Left lung (tissue), 4 donors: ENCODE measurements at regions not wholly inside any gene's neighbourhood (a gene's known extent, or its start where the extent isn't known, plus 50 kb on each side); places are given as distances from the start of the nearest gene placed in this dataset.

ENCODE experiments used
- ATAC-seq: fragments of 200-7000 bp; cut with Tn5 transposase; one replicate; pipeline ENCODE4 v1.9.1; 2020; ENCODE audit warnings: moderate library complexity
- DNase-seq, 4 donors: peaks; one replicate each; pipeline ENCODE4 v3.0.0-alpha.2; 2013 to 2020
- H3K27ac ChIP-seq, 2 donors: fragments of 200-600 bp; sonication (generic) in 1 of 2; one replicate each; pipeline versions ENCODE4 v1.5.0 to v1.8.0; 2020 to 2021
- H3K27me3 ChIP-seq, 2 donors: fragments of 200-600 bp; sonication (generic) in 1 of 2; one replicate each; pipeline versions ENCODE4 v1.5.0 to v1.8.0; 2020 to 2021
- H3K36me3 ChIP-seq, 2 donors: fragments of 200-600 bp; sonication (generic) in 1 of 2; one replicate each; pipeline versions ENCODE4 v1.5.0 to v1.8.0; 2020 to 2021
- H3K4me1 ChIP-seq, 2 donors: fragments of 200-600 bp; one replicate each; pipeline ENCODE4 v1.8.0; 2021
- H3K4me3 ChIP-seq, 2 donors: fragments of 200-600 bp; sonication (generic) in 1 of 2; one replicate each; pipeline versions ENCODE4 v1.5.0 to v1.8.0; 2020 to 2021; ENCODE audit warnings: mild to moderate bottlenecking in 1 of 2
- H3K9me3 ChIP-seq, 2 donors: fragments of 200-600 bp; sonication (generic) in 1 of 2; one replicate each; pipeline versions ENCODE4 v1.5.0 to v1.8.0; 2020 to 2021
- CTCF ChIP-seq, 2 donors: fragments of 200-600 bp; sonication (generic) in 1 of 2; IDR thresholded peaks; one replicate each; pipeline versions ENCODE4 v1.5.0 to v1.8.0; 2021; ENCODE audit warnings: antibody characterized with exemption in 2 of 2
- intact Hi-C, 2 donors: fragments of 100-400 bp; cut with DNase I; formaldehyde crosslinking; loops; one replicate each; pipeline versions ENCODE4 v1.11.2 to v1.14.2; 2022
- donor health status: DM: no; HTN: yes; CAD: no.
- donor health status: DM: no; HTN: no; CAD: no.

- H3K36me3 ChIP-seq, result no peaks in the 10 kb centered on the region
- peaks cover 0 to 2% of the 10 kb centered on the region in 2 donors for H3K9me3 ChIP-seq
- DNase-seq, result no peak
- H3K27ac ChIP-seq, result no peak overlapping the region
- no peaks in the 10 kb centered on the region for H3K27me3 ChIP-seq
- no peak overlapping the region for H3K4me3 ChIP-seq
- intact Hi-C loops, result no loop called here
- H3K4me1 ChIP-seq, result no peaks in the 10 kb centered on the region
- no peak for TF ChIP-seq CTCF (IDR thresholded peaks at IDR 0.05)
- no peak for ATAC-seq
Measured at GRCh38 chr6:54040545-54040944, 70.7 kb upstream of the MLIP start.

GRCh38 chr6:54041239-54041638 lies 70.0 kb upstream of the MLIP start:
- no peak for TF ChIP-seq CTCF (IDR thresholded peaks at IDR 0.05)
- no peak overlapping the region for H3K27ac ChIP-seq
- intact Hi-C loops, result no loop called here
- no peak overlapping the region for H3K4me3 ChIP-seq
- no peaks in the 10 kb centered on the region for H3K36me3 ChIP-seq
- no peaks in the 10 kb centered on the region for H3K27me3 ChIP-seq
- no peaks in the 10 kb centered on the region for H3K4me1 ChIP-seq
- ATAC-seq (no peak), DNase-seq (no peak)
- peaks cover 0 to 2% of the 10 kb centered on the region in 2 donors for H3K9me3 ChIP-seq

- Histone ChIP-seq H3K27me3 (no peaks in the 10 kb centered on the region), H3K4me1 (no peaks in the 10 kb centered on the region), H3K9me3 (peaks cover 0 to 2% of the 10 kb centered on the region in 2 donors), H3K27ac (no peak overlapping the region), H3K36me3 (no peaks in the 10 kb centered on the region), H3K4me3 (no peak overlapping the region)
- ATAC-seq (no peak), DNase-seq (no peak)
- intact Hi-C loops, result no loop called here
- TF ChIP-seq CTCF (IDR thresholded peaks at IDR 0.05), result no peak
Measured at GRCh38 chr6:54043360-54043759, 67.9 kb upstream of the MLIP start.

GRCh38 chr6:54044059-54044458 lies 67.2 kb upstream of the MLIP start:
- Histone ChIP-seq H3K4me1 (no peaks in the 10 kb centered on the region), H3K27ac (no peak overlapping the region), H3K9me3 (peaks cover 0 to 2% of the 10 kb centered on the region in 2 donors), H3K36me3 (no peaks in the 10 kb centered on the region), H3K4me3 (no peak overlapping the region), H3K27me3 (no peaks in the 10 kb centered on the region)
- TF ChIP-seq CTCF (IDR thresholded peaks at IDR 0.05), result no peak
- DNase-seq (no peak), ATAC-seq (no peak)
- intact Hi-C loops, result no loop called here

- no peak overlapping the region for H3K4me3 ChIP-seq
- no peak for DNase-seq
- H3K27me3 ChIP-seq, result no peaks in the 10 kb centered on the region
- no peak for TF ChIP-seq CTCF (IDR thresholded peaks at IDR 0.05)
- no peaks in the 10 kb centered on the region for H3K36me3 ChIP-seq
- ATAC-seq, result no peak
- H3K27ac ChIP-seq, result no peak overlapping the region
- H3K4me1 ChIP-seq, result no peaks in the 10 kb centered on the region
- no peaks in the 10 kb centered on the region for H3K9me3 ChIP-seq
- intact Hi-C loops, result no loop called here
Measured at GRCh38 chr6:54048782-54049181, 62.5 kb upstream of the MLIP start.
